GM19468 (cell line): ENCODE measurements at regions not wholly inside any gene's neighbourhood (a gene's known extent, or its start where the extent isn't known, plus 50 kb on each side); places are given as distances from the start of the nearest gene placed in this dataset.
"Not testable (repeated sequence)": the region's sequence is repeated elsewhere in the genome, so short reads cannot be mapped to it uniquely, and the experiment has no call there.

ENCODE experiments used
- ATAC-seq: cut with Tn5 transposase; IDR thresholded peaks from one replicate; pipeline ENCODE4 v1.9.1; 2021; ENCODE audit warnings: mild to moderate bottlenecking, moderate library complexity, moderate number of reproducible peaks; ENCODE audit not compliant: unreplicated experiment; ENCODE audit errors: extremely low read depth

DNA sequence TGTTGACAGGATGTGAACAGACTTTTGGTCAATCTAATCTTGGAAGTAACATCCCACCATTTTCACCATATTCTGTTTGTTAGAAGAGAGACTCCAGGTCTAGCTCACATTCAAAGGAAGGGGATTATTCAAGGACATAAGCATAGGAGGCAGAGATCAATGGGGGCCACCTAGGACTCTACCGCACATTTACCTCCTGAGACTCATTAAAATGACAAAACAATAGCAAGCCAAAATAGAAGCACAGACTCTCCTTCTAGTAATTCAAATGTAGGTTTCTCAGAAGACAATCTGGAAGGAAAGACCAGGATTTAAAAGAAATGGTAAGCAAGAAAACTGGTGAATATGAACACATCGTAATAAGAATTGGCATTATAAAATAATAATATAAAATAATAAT is 156.4 kb upstream of the KYNU start:
- no peak for ATAC-seq

DNA sequence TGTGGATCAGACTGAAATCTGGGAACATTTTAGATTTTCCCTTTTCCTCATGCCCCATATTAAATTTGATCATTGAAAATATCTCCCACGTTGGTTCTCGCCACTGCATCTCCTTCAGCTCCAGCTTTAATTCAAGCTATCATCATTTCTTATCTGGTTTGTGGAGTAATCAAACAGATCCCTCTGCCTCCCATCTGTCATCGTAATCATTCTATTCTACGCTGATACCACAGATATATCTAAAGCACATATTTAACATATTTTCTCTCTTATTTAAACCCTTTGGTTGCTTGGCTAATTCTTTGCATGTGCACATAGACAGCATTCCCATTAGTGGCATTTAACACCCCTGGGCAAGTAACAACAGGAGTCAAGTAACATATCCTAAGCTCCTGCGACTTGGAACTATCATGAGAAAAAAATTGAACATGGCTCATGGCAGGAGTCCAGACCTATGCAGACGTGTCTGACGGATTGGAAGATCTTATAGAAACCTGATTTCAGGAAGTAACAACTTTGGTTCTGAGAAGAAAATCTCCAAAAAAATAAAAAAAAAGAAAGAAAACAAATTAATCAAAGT is 158.8 kb upstream of the KYNU start:
- ATAC-seq: no peak

GRCh38 chr2:142716463-142717242 is 160.8 kb upstream of the KYNU start:
- no peak for ATAC-seq

GRCh38 chr2:142714600-142714999 is 162.9 kb upstream of the KYNU start:
- no peak for ATAC-seq

- no peak for ATAC-seq
Measured at GRCh38 chr2:142710336-142710735, 167.1 kb upstream of the KYNU start.

- ATAC-seq: no peak
Measured at GRCh38 chr2:142707318-142707717, 170.1 kb upstream of the KYNU start.

- not testable (repeated sequence) for ATAC-seq
Measured at GRCh38 chr2:142702397-142702796, 175.1 kb upstream of the KYNU start.

GRCh38 chr2:142695350-142696257 is 181.9 kb upstream of the KYNU start:
- ATAC-seq: not testable (repeated sequence)

DNA sequence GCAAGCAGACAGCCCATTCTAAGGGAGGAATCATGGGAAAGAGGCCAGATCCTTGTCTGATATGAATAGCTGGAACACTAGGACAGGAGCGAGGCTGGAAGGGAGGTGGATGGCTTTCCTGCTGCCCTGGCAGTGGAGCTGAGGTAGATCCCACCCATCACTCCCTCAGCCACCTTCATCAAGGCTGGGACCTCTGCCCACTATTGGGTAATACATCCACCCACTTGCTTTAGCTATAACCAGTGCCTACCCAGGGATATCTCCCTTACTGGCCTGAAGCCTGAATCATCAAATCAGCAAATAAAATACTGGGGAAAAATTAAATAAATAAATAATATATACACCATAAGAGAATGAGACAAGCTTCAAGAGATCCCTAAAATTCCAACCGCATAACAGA is 183.2 kb upstream of the KYNU start:
- no peak for ATAC-seq

DNA sequence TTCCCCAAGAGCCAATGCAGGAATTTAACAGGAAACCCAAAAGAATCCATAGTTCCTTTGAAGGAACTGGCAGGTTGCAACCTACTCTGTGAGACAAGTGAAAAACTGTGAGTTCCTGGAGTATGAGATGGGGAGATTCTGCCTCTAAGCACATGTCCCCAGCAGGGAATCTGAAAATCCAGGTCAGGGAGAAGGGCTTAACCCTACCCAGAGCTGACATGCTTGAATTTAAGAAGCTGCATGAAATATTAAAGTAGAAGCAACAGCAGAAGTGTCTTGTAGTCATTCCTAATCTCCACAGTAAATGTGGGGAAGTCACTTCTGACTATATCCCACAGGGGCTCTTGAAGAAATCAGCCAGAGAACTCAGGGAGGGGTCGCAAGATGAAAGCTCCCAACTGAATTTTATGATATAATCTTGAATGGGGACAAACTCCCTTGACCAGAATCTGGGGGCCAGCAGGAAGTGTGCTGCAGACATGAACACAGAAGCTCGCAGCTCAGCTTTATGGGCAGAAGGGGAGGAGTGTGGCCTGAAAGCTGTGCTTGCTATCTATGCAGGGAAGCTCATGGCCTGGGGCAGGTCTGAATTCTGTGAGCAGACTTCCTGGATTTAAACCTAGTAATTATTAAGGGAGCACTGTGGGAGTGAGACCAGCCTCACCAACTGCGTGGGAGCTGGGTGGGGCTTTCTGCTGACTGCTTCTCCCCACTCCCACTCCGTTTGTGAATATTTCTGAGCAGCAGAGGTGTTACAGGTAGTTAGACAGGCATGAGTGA is 184.1 kb upstream of the KYNU start:
- no peak for ATAC-seq

DNA sequence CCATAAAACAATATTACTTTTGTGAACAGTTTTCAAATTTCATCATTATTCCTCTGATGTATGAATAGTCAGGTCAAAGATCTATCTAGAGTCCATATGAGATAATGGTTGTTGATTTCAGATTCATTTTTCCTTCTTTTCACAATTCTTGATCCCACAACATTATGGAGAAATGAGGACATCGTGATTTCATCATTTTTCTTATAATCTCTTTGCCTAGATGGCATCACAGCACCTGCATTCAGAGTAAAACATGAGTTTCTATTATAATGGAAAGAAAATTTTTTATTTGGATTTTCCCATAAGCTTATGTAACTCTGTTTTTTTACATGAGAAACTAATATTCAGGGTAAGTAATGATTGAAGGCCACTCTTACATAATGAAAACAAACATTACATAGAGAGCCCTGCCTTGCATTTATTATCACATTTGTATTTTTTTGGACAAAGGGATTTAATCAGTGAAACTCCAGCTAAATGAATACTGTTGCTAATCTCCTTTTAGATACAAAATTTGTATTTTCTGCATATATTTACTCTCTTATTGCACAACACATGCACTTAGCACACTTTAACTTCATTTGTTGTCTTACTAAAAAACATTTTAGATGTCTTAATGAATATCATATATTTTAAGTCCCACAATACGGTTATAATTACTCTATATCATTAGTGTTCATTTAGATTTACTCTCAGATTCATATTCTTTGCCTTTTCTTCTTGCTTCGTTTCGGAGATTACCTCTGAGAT is 188.4 kb upstream of the KYNU start:
- no peak for ATAC-seq

DNA sequence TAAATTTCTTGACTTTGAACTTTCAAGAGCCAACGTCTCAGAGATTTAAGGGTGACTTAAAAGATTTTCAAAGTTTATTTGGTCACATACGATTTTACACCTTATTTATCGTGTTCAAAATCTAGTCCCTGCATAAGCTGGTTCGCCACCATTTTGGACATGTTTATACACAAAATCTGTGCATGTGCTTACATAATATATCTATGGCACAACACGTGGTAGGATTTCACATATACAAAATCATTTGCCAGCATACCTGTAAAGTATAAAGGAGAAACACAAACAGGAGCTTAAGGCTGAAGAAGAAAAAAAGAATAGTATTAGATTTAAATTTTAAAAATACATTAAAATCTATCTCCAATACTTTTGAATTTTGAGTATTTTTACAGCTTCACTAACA is 190.0 kb upstream of the KYNU start:
- ATAC-seq: no peak

GRCh38 chr2:142687075-142687474 is 190.4 kb upstream of the KYNU start:
- ATAC-seq: no peak

- no peak for ATAC-seq
Measured at GRCh38 chr2:142684667-142685066, 192.8 kb upstream of the KYNU start.

DNA sequence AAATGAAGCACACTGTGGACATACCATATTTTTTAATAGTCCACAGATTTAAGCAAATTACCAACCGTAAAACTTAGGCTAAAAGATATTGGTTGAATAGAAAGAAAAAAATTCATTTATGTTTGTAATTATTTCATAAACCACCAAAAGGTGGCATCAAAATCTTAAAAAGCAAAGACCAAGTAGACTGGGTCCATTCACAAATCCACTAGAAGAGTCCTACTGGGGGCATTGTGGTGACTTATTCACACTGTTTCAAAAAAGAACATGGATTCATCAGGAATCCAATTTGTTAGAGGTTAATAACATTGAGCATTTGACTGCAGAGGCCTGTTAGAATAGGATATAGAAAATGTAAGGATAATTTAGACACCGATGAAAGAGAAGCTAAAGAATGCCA is 194.9 kb upstream of the KYNU start:
- no peak for ATAC-seq

- no peak for ATAC-seq
Measured at GRCh38 chr2:142681952-142682351, 195.5 kb upstream of the KYNU start.

GRCh38 chr2:142678164-142678563 is 199.3 kb upstream of the KYNU start:
- no peak for ATAC-seq

DNA sequence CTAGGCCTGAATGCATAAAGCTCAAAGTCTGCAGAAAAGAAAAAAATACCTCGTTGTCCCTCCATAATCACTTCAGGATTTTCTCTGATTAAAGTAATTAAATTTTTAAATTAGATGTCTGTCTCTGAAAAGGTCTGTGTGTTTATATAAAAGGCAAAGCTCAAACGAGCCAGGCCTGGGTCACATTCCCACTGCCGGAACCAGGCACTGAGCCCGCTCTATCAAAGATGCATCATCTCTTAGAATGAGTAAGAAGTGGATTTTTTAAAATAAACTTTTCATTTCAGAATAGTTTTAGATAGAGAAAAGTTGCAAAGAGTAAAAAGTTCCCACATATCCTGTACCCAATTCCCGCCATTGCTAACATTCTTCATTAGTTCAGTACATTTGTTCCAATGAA is 202.1 kb upstream of the KYNU start:
- no peak for ATAC-seq

DNA sequence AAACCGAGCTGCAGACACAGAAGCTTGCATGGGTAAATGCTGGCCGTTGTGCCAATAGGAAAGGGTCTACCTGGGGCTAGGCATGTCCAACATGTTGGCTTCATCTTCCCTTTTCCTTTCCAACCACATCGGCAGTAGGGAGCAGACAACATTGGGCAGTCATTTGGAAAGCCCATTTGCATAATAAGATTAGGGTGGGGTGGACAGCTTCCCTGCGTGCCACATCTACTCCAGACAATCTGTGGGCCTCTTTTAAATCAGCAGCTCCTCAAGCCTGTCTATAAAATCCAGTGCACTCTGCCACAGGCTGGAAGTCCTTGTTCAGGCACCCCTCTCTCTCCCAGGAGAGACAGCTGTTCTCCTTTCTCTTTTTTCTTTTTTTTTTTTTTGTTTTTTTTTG is 203.6 kb upstream of the KYNU start:
- ATAC-seq: no peak

GRCh38 chr2:142672698-142673097 is 204.8 kb upstream of the KYNU start:
- no peak for ATAC-seq
